ENCODE measurements at regions not wholly inside any gene's neighbourhood (a gene's known extent, or its start where the extent isn't known, plus 50 kb on each side); places are given as distances from the start of the nearest gene placed in this dataset.

- no peak overlapping the region for H3K27ac Mint-ChIP-seq
- DNase-seq (no peak), ATAC-seq (replicated peaks) (no peak)
- peaks cover 2 to 3% of the 10 kb centered on the region in 2 donors for H3K36me3 Mint-ChIP-seq
- H3K9me3 Mint-ChIP-seq, result peaks cover 0 to 2% of the 10 kb centered on the region in 2 donors
- H3K27me3 Mint-ChIP-seq, result peaks cover 21 to 22% of the 10 kb centered on the region in 2 donors
- no peaks in the 10 kb centered on the region for H3K4me1 Mint-ChIP-seq
- H3K4me3 Mint-ChIP-seq, result no peak overlapping the region
Measured at GRCh38 chr2:48017136-48017535, 110.8 kb upstream of the FBXO11 start.

GRCh38 chr2:48018480-48018879 lies 112.2 kb upstream of the FBXO11 start:
- H3K36me3 Mint-ChIP-seq, result peaks cover 2 to 3% of the 10 kb centered on the region in 2 donors
- H3K27me3 Mint-ChIP-seq, result peaks cover 21 to 30% of the 10 kb centered on the region in 2 donors
- no peak for DNase-seq
- no peak overlapping the region for H3K4me3 Mint-ChIP-seq
- H3K4me1 Mint-ChIP-seq, result no peaks in the 10 kb centered on the region
- peaks cover 0 to 2% of the 10 kb centered on the region in 2 donors for H3K9me3 Mint-ChIP-seq
- ATAC-seq (replicated peaks), result no peak
- no peak overlapping the region for H3K27ac Mint-ChIP-seq

- ATAC-seq (replicated peaks) (no peak), DNase-seq (no peak)
- Mint-ChIP-seq H3K27ac (no peak overlapping the region), H3K36me3 (peaks cover 0 to 4% of the 10 kb centered on the region in 2 donors), H3K4me3 (no peak overlapping the region), H3K27me3 (peaks cover 10 to 24% of the 10 kb centered on the region in 2 donors), H3K9me3 (peaks cover 2 to 4% of the 10 kb centered on the region in 2 donors), H3K4me1 (no peaks in the 10 kb centered on the region)
Measured at GRCh38 chr2:48026865-48027264, 120.6 kb upstream of the FBXO11 start.

- no peak for ATAC-seq (replicated peaks)
- H3K27ac Mint-ChIP-seq, result no peak overlapping the region
Measured at GRCh38 chr2:48032765-48033164, 126.5 kb upstream of the FBXO11 start.

GRCh38 chr2:48034295-48034694 lies 128.0 kb upstream of the FBXO11 start:
- peaks cover 1 to 12% of the 10 kb centered on the region in 2 donors for H3K4me1 Mint-ChIP-seq
- peak; percentile 84 to 90 for ATAC-seq (replicated peaks)
- H3K4me3 Mint-ChIP-seq, result no peak overlapping the region
- peaks cover 2% of the 10 kb centered on the region in 2 donors for H3K9me3 Mint-ChIP-seq
- H3K36me3 Mint-ChIP-seq, result peaks cover 3 to 6% of the 10 kb centered on the region in 2 donors
- H3K27me3 Mint-ChIP-seq, result no peaks in the 10 kb centered on the region
- DNase-seq, result no peak
- H3K27ac Mint-ChIP-seq, result no peak overlapping the region

More at GRCh38 chr2:48032765-48033164, 126.5 kb upstream of the FBXO11 start:
- peaks cover 3 to 4% of the 10 kb centered on the region in 2 donors for H3K27me3 Mint-ChIP-seq
- peaks cover 1 to 8% of the 10 kb centered on the region in 2 donors for H3K36me3 Mint-ChIP-seq
- no peak for DNase-seq
- H3K4me3 Mint-ChIP-seq, result no peak overlapping the region
- peaks cover 1 to 12% of the 10 kb centered on the region in 2 donors for H3K4me1 Mint-ChIP-seq
- H3K9me3 Mint-ChIP-seq, result peaks cover 3 to 4% of the 10 kb centered on the region in 2 donors

GRCh38 chr2:48036312-48036711 lies 130.0 kb upstream of the FBXO11 start:
- peaks cover 3 to 10% of the 10 kb centered on the region in 2 donors for H3K36me3 Mint-ChIP-seq
- peaks cover 3 to 12% of the 10 kb centered on the region in 2 donors for H3K4me1 Mint-ChIP-seq
- H3K27me3 Mint-ChIP-seq, result peaks cover 4 to 8% of the 10 kb centered on the region in 2 donors
- H3K9me3 Mint-ChIP-seq, result peaks cover 2 to 6% of the 10 kb centered on the region in 2 donors
- ATAC-seq (replicated peaks) (no peak), DNase-seq (no peak)
- H3K27ac Mint-ChIP-seq, result no peak overlapping the region
- H3K4me3 Mint-ChIP-seq, result no peak overlapping the region

GRCh38 chr2:48039209-48039990 lies 133.1 kb upstream of the FBXO11 start:
- no peak for ATAC-seq (replicated peaks)
- H3K9me3 Mint-ChIP-seq, result peaks cover 3 to 6% of the 10 kb centered on the region in 2 donors
- H3K4me1 Mint-ChIP-seq, result peaks cover 3 to 14% of the 10 kb centered on the region in 2 donors
- no peak for DNase-seq
- no peak overlapping the region for H3K27ac Mint-ChIP-seq
- H3K36me3 Mint-ChIP-seq, result peaks cover 3 to 10% of the 10 kb centered on the region in 2 donors
- H3K4me3 Mint-ChIP-seq, result no peak overlapping the region
- peaks cover 4 to 15% of the 10 kb centered on the region in 2 donors for H3K27me3 Mint-ChIP-seq

- Mint-ChIP-seq H3K4me3 (no peak overlapping the region), H3K36me3 (peaks cover 2 to 5% of the 10 kb centered on the region in 2 donors)
Measured at GRCh38 chr2:48043131-48043700, 136.9 kb upstream of the FBXO11 start.

GRCh38 chr2:48043746-48044145 lies 137.4 kb upstream of the FBXO11 start:
- no peak for DNase-seq
- no peak for ATAC-seq (replicated peaks)
- peaks cover 2 to 6% of the 10 kb centered on the region in 2 donors for H3K9me3 Mint-ChIP-seq
- H3K4me1 Mint-ChIP-seq, result peaks cover 13 to 29% of the 10 kb centered on the region in 2 donors
- peaks cover 4 to 15% of the 10 kb centered on the region in 2 donors for H3K27me3 Mint-ChIP-seq
- H3K4me3 Mint-ChIP-seq, result no peak overlapping the region
- H3K36me3 Mint-ChIP-seq, result peaks cover 2 to 5% of the 10 kb centered on the region in 2 donors
- H3K27ac Mint-ChIP-seq, result no peak overlapping the region

More at GRCh38 chr2:48043131-48043700, 136.9 kb upstream of the FBXO11 start:
- peaks cover 2 to 6% of the 10 kb centered on the region in 2 donors for H3K9me3 Mint-ChIP-seq
- H3K27me3 Mint-ChIP-seq, result peaks cover 4 to 15% of the 10 kb centered on the region in 2 donors
- no peak overlapping the region for H3K27ac Mint-ChIP-seq
- peaks cover 13 to 23% of the 10 kb centered on the region in 2 donors for H3K4me1 Mint-ChIP-seq
- DNase-seq, result no peak
- no peak for ATAC-seq (replicated peaks)

- Mint-ChIP-seq H3K36me3 (no peaks in the 10 kb centered on the region), H3K9me3 (peaks cover 0 to 2% of the 10 kb centered on the region in 2 donors), H3K4me3 (no peak overlapping the region), H3K27ac (no peak overlapping the region), H3K4me1 (peaks cover 17 to 33% of the 10 kb centered on the region in 2 donors), H3K27me3 (peaks cover 4 to 14% of the 10 kb centered on the region in 2 donors)
- DNase-seq, result peak; percentile 12
- ATAC-seq (replicated peaks), result peak; percentile 79 to 81
Measured at GRCh38 chr2:48045613-48046012, 139.3 kb upstream of the FBXO11 start.

- H3K4me3 Mint-ChIP-seq, result no peak overlapping the region
- peak overlapping the region; percentile 37 for H3K27ac Mint-ChIP-seq
- H3K27me3 Mint-ChIP-seq, result no peaks in the 10 kb centered on the region
- peaks cover 18 to 26% of the 10 kb centered on the region in 2 donors for H3K4me1 Mint-ChIP-seq
- DNase-seq (no peak), ATAC-seq (replicated peaks) (peak; percentile 57 to 76)
- H3K9me3 Mint-ChIP-seq, result peaks cover 0 to 2% of the 10 kb centered on the region in 2 donors
- no peaks in the 10 kb centered on the region for H3K36me3 Mint-ChIP-seq
Measured at GRCh38 chr2:48048476-48049171, 142.3 kb upstream of the FBXO11 start.

- ATAC-seq (replicated peaks) (no peak), DNase-seq (no peak)
- Mint-ChIP-seq H3K9me3 (peaks cover 0 to 2% of the 10 kb centered on the region in 2 donors), H3K27ac (no peak overlapping the region), H3K27me3 (no peaks in the 10 kb centered on the region), H3K4me3 (no peak overlapping the region), H3K36me3 (no peaks in the 10 kb centered on the region), H3K4me1 (peaks cover 18 to 26% of the 10 kb centered on the region in 2 donors)
Measured at GRCh38 chr2:48049371-48049770, 143.1 kb upstream of the FBXO11 start.

- H3K27ac Mint-ChIP-seq, result no peak overlapping the region
- peaks cover 12 to 17% of the 10 kb centered on the region in 2 donors for H3K4me1 Mint-ChIP-seq
- peaks cover 0 to 2% of the 10 kb centered on the region in 2 donors for H3K9me3 Mint-ChIP-seq
- DNase-seq (no peak), ATAC-seq (replicated peaks) (no peak)
- no peaks in the 10 kb centered on the region for H3K36me3 Mint-ChIP-seq
- H3K4me3 Mint-ChIP-seq, result no peak overlapping the region
- H3K27me3 Mint-ChIP-seq, result peaks cover 0 to 4% of the 10 kb centered on the region in 2 donors
Measured at GRCh38 chr2:48050711-48051110, 144.4 kb upstream of the FBXO11 start.

GRCh38 chr2:48059975-48060374 lies 153.7 kb upstream of the FBXO11 start:
- no peak for DNase-seq
- Mint-ChIP-seq H3K27ac (no peak overlapping the region), H3K27me3 (peaks cover 4 to 50% of the 10 kb centered on the region in 2 donors), H3K4me3 (no peak overlapping the region), H3K4me1 (no peaks in the 10 kb centered on the region), H3K9me3 (peaks cover 4 to 7% of the 10 kb centered on the region in 2 donors), H3K36me3 (peaks cover 0 to 4% of the 10 kb centered on the region in 2 donors)
- ATAC-seq (replicated peaks), result no peak

Measured in stimulated activated naive B cell treated with anti-CD40 and anti-IgM and Interleukin-4, amounts not matched to agents 10 μg/mL and 1 μg/mL and 100 μg/mL, for 72 hours (primary cell).